AG09309 (cell line): ENCODE measurements at regions not wholly inside any gene's neighbourhood (a gene's known extent, or its start where the extent isn't known, plus 50 kb on each side); places are given as distances from the start of the nearest gene placed in this dataset.

Experiments
- DNase-seq: peaks from one replicate; pipeline ENCODE4 v3.0.0-alpha.2; 2010; ENCODE audit warnings: low read depth
- H3K4me3 ChIP-seq: 2 replicates; pipeline ENCODE4 v1.5.1; 2011; ENCODE audit warnings: mild to moderate bottlenecking, low read depth, low read length, moderate library complexity; ENCODE audit not compliant: control insufficient read depth
- TF ChIP-seq, protein P1 (sequence below): IDR thresholded peaks from 2 replicates; pipeline ENCODE4 v1.5.1; 2011; ENCODE audit warnings: mild to moderate bottlenecking, low read depth, low read length, inconsistent platforms; ENCODE audit not compliant: insufficient read depth, control insufficient read depth; ENCODE audit errors: missing control alignments

DNA sequence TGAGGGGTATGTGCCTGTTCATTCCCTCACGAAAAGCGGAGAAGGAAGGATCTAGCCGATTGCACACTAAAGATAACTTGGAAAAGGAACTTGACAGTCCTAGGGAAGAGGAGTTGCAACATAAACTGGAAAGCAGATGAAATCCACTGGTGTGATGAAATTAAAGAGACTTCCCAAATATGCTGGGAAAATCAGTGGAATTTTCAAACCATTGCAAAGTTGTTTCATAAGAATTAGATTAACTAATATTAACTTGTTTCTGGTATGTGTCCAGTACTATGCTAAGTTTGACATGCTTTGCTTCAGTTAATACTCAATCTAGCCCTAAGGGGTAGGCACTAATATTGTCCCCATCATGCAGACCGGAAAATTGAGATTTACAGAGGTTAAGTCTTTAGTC lies 222.7 kb downstream of the IKZF2 start:
- no peak overlapping the region for H3K4me3 ChIP-seq
- TF ChIP-seq, protein P1, sequence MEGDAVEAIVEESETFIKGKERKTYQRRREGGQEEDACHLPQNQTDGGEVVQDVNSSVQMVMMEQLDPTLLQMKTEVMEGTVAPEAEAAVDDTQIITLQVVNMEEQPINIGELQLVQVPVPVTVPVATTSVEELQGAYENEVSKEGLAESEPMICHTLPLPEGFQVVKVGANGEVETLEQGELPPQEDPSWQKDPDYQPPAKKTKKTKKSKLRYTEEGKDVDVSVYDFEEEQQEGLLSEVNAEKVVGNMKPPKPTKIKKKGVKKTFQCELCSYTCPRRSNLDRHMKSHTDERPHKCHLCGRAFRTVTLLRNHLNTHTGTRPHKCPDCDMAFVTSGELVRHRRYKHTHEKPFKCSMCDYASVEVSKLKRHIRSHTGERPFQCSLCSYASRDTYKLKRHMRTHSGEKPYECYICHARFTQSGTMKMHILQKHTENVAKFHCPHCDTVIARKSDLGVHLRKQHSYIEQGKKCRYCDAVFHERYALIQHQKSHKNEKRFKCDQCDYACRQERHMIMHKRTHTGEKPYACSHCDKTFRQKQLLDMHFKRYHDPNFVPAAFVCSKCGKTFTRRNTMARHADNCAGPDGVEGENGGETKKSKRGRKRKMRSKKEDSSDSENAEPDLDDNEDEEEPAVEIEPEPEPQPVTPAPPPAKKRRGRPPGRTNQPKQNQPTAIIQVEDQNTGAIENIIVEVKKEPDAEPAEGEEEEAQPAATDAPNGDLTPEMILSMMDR: no peak
- DNase-seq: peak; percentile 71

DNA sequence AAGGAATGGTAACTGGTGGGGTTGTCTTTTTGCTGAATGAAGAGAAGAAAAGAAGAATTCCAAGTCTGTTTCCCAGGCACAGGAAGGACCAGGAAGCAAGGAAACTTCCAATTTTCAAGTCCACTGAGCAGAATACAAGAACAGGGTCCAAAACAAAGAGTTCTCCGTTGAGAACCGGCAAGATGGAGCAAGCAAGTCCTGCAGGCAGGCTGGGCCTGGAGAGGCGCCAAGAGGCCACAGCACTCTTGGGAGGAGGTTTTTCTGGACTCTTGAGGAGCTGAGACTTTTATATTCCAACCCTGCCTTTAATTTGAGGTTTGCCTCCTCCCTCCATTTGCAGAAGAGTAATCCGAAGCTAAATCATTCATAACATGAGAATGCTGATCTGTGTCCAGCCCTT lies 224.5 kb downstream of the IKZF2 start:
- H3K4me3 ChIP-seq: no peak overlapping the region
- DNase-seq: no peak
- TF ChIP-seq, protein P1: no peak

- H3K4me3 ChIP-seq: no peak overlapping the region
- TF ChIP-seq, protein P1: no peak
- DNase-seq: no peak
Measured at GRCh38 chr2:212923393-212923792, 228.0 kb downstream of the IKZF2 start.

GRCh38 chr2:212922701-212923100 lies 228.7 kb downstream of the IKZF2 start:
- TF ChIP-seq, protein P1: no peak
- DNase-seq: no peak
- H3K4me3 ChIP-seq: no peak overlapping the region

GRCh38 chr2:212921711-212922110 lies 229.7 kb downstream of the IKZF2 start:
- DNase-seq: no peak
- TF ChIP-seq, protein P1: no peak
- no peak overlapping the region for H3K4me3 ChIP-seq

DNA sequence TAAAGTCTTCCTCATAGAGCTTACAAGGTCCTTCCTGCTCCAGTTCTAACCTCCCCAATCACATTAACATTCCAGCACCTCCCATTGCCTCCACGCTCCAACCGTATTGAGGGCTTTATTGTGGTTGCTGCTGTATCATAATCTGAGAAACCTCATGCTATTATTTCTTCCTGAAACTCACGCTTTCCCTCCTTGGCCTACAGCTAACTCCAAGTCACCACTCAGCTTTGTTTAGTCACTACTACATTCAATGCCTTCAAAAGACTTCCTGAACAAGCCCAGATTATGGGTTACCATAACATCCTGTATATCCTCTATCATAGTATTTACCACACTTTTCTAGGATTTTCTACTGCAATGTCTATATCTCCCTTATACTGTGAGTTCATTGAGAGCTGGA lies 230.4 kb downstream of the IKZF2 start:
- TF ChIP-seq, protein P1: no peak
- DNase-seq: no peak
- H3K4me3 ChIP-seq: no peak overlapping the region

DNA sequence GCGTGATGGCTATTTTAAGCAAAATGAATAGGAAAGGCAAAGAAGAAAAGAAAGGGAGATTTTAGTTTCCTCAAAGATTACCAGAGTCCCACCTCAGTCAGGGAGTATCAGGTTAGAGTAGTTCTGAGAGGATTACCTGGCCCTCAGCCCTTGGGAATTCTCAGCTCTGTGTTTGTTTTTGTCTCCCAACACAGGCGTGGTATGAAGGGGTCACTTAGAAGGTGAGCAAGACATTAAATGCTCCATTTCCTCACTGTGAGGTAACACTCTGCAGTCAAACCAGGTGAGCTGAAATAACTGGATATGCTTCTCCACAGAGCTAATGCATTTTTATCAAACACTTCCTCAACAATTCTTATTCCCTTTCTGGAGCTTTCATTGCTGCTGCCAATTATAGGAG lies 232.2 kb downstream of the IKZF2 start:
- no peak overlapping the region for H3K4me3 ChIP-seq
- no peak for DNase-seq
- TF ChIP-seq, protein P1: no peak
